IMR-90 (cell line): ENCODE measurements at regions not wholly inside any gene's neighbourhood (a gene's known extent, or its start where the extent isn't known, plus 50 kb on each side); places are given as distances from the start of the nearest gene placed in this dataset.
A peak's percentile ranks its signal among the peaks of the same experiment; 100 is the strongest.

Source experiments
- ATAC-seq: fragments of 200-7000 bp; cut with Tn5 transposase; 2 replicates; pipeline ENCODE4 v1.9.1; 2020; ENCODE audit warnings: low read depth, mild to moderate bottlenecking, moderate library complexity
- BruUV-seq: library from RNA; stranded (reverse); fragments of 400-500 nt; replicated peaks from 2 replicates; lab custom pipeline; 2021; lab: Mats Ljungman, UMichigan
- CTCF ChIA-PET: fragments of 300-600 bp; formaldehyde crosslinking; extraction: SDS; loops from one replicate; lab custom pipeline; 2021; ENCODE audit warnings: antibody characterized with exemption; lab: Yijun Ruan, JAX
- POLR2A ChIA-PET: fragments of 300-600 bp; sonication (Branson Sonifier 250); formaldehyde crosslinking; loops from one replicate; lab custom pipeline; 2022; ENCODE audit warnings: antibody characterized with exemption; ENCODE audit not compliant: unreplicated experiment; lab: Charles Lee
- DNase-seq: peaks from one replicate; pipeline ENCODE4 v3.0.0; 2013
- H2AFZ ChIP-seq: replicated peaks from 2 replicates; pipeline ENCODE3; 2013; ENCODE audit warnings: low read length, mild to moderate bottlenecking; ENCODE audit not compliant: poor library complexity
- H2AK5ac ChIP-seq: 2 replicates; pipeline ENCODE4 v1.6.1; 2013; ENCODE audit warnings: low read depth, low read length, inconsistent platforms
- H2AK9ac ChIP-seq: replicated peaks from 2 replicates; pipeline ENCODE3; 2013; ENCODE audit warnings: mild to moderate bottlenecking, low read depth, low read length, moderate library complexity; ENCODE audit not compliant: poor library complexity
- H2BK120ac ChIP-seq: 2 replicates; pipeline ENCODE4 v1.6.1; 2013; ENCODE audit warnings: low read depth, low read length, inconsistent platforms
- H2BK15ac ChIP-seq: 3 replicates; pipeline ENCODE4 v1.6.1; 2013; ENCODE audit warnings: low read depth, low read length, inconsistent platforms
- H2BK20ac ChIP-seq: 2 replicates; pipeline ENCODE4 v1.6.1; 2013; ENCODE audit warnings: low read depth, mild to moderate bottlenecking, inconsistent platforms, low read length, moderate library complexity
- H2BK5ac ChIP-seq: 2 replicates; pipeline ENCODE4 v1.6.1; 2013; ENCODE audit warnings: mild to moderate bottlenecking, low read depth, low read length, inconsistent platforms; ENCODE audit not compliant: poor library complexity, severe bottlenecking
- H3K14ac ChIP-seq: replicated peaks from 2 replicates; pipeline ENCODE4 v1.6.1; 2013; ENCODE audit warnings: low read depth, low read length, inconsistent platforms
- H3K18ac ChIP-seq: 2 replicates; pipeline ENCODE4 v1.6.1; 2013; ENCODE audit warnings: low read depth, low read length, control low read depth
- H3K23ac ChIP-seq: 2 replicates; pipeline ENCODE4 v1.6.1; 2013; ENCODE audit warnings: low read depth, low read length, inconsistent platforms
- H3K27ac ChIP-seq: 2 replicates; pipeline ENCODE4 v1.5.1; 2013; ENCODE audit warnings: mild to moderate bottlenecking, control low read depth, low read length; ENCODE audit not compliant: insufficient read depth
- H3K27me3 ChIP-seq: 2 replicates; pipeline ENCODE4 v1.6.1; 2013; ENCODE audit warnings: low read length; ENCODE audit not compliant: control insufficient read depth, insufficient read depth
- H3K36me3 ChIP-seq: 2 replicates; pipeline ENCODE4 v1.6.1; 2013; ENCODE audit warnings: low read length, mixed read lengths; ENCODE audit not compliant: control insufficient read depth, insufficient read depth
- H3K4ac ChIP-seq: 2 replicates; pipeline ENCODE4 v1.6.1; 2013; ENCODE audit warnings: low read depth, low read length, inconsistent platforms
- H3K4me1 ChIP-seq: 2 replicates; pipeline ENCODE4 v1.6.1; 2013; ENCODE audit warnings: low read length, mixed read lengths; ENCODE audit not compliant: control insufficient read depth, insufficient read depth
- H3K4me2 ChIP-seq: 2 replicates; pipeline ENCODE4 v1.6.1; 2013; ENCODE audit warnings: low read depth, mild to moderate bottlenecking, control low read depth, low read length, moderate library complexity
- H3K4me3 ChIP-seq: 2 replicates; pipeline ENCODE4 v1.5.1; 2013; ENCODE audit warnings: low read depth, mild to moderate bottlenecking, control low read depth, low read length, moderate library complexity; ENCODE audit not compliant: insufficient read depth
- H3K56ac ChIP-seq: 2 replicates; pipeline ENCODE4 v1.6.1; 2013; ENCODE audit warnings: low read length, inconsistent platforms; ENCODE audit not compliant: insufficient read depth; ENCODE audit errors: extremely low read depth
- H3K79me1 ChIP-seq, 2 experiments: 2 replicates each; pipeline ENCODE4 v1.6.1; 2013; ENCODE audit warnings: low read length in 2 of 2, inconsistent platforms in 1 of 2, low read depth in 1 of 2
- H3K9ac ChIP-seq: 2 replicates; pipeline ENCODE4 v1.6.1; 2013; ENCODE audit warnings: low read depth, low read length, control low read depth
- H3K9me1 ChIP-seq: 2 replicates; pipeline ENCODE4 v1.6.1; 2013; ENCODE audit warnings: low read length, inconsistent platforms; ENCODE audit not compliant: insufficient read depth
- H3K9me3 ChIP-seq: 2 replicates; pipeline ENCODE4 v1.6.1; 2013; ENCODE audit warnings: low read length; ENCODE audit not compliant: control insufficient read depth, insufficient read depth
- H4K20me1 ChIP-seq: 2 replicates; pipeline ENCODE4 v1.6.1; 2013; ENCODE audit warnings: low read length, inconsistent platforms; ENCODE audit not compliant: insufficient read depth
- H4K5ac ChIP-seq: 2 replicates; pipeline ENCODE4 v1.6.1; 2013; ENCODE audit warnings: mild to moderate bottlenecking, low read depth, low read length, control low read depth
- H4K8ac ChIP-seq, 2 experiments: 2 replicates each; pipeline ENCODE4 v1.6.1; 2013; ENCODE audit warnings: low read depth in 2 of 2, low read length in 2 of 2, control low read depth in 1 of 2, inconsistent platforms in 1 of 2
- H4K91ac ChIP-seq: 2 replicates; pipeline ENCODE4 v1.6.1; 2013; ENCODE audit warnings: low read depth, low read length, inconsistent platforms; ENCODE audit not compliant: insufficient read depth
- BHLHE40 ChIP-seq: fragments of 150-350 bp; IDR thresholded peaks from 2 replicates; pipeline ENCODE4 v1.6.1; 2016; ENCODE audit warnings: mild to moderate bottlenecking, low read depth, low read length
- CEBPB ChIP-seq: IDR thresholded peaks from 2 replicates; pipeline ENCODE4 v1.6.1; 2012; ENCODE audit warnings: low read depth, low read length, improper control_type of control experiment
- FOS ChIP-seq: fragments of 150-350 bp; IDR thresholded peaks from 2 replicates; pipeline ENCODE4 v1.6.1; 2016; ENCODE audit warnings: low read depth, low read length
- MAFK ChIP-seq: IDR thresholded peaks from 2 replicates; pipeline ENCODE4 v1.6.1; 2012; ENCODE audit warnings: low read depth, low read length, improper control_type of control experiment
- NFE2L2 ChIP-seq: fragments of 150-350 bp; IDR thresholded peaks from 2 replicates; pipeline ENCODE4 v1.6.1; 2016; ENCODE audit warnings: low read depth, mild to moderate bottlenecking, low read length
- RAD21 ChIP-seq: IDR thresholded peaks from 2 replicates; pipeline ENCODE4 v1.6.1; 2012; ENCODE audit warnings: low read length, improper control_type of control experiment
- WGBS, 2 experiments: methylation state at CpG; one replicate each; pipeline versions ENCODE4 v1.1.5 to v1.1.7; 2013; ENCODE audit warnings: missing lambda C conversion rate in 2 of 2; ENCODE audit not compliant: insufficient read length in 1 of 2; ENCODE audit errors: extremely low coverage in 2 of 2; 5-methylcytosine and 5-hydroxymethylcytosine counted together
- dilution Hi-C: fragments of 300-500 bp; cut with HindIII; formaldehyde crosslinking; loops from one replicate; pipeline ENCODE4 v1.14.3; 2018; ENCODE audit warnings: low sequenced_read_pairs; ENCODE audit not compliant: unreplicated experiment
- in situ Hi-C: fragments of 300-500 bp; cut with MboI; formaldehyde crosslinking; loops from 3 replicates; pipeline ENCODE4 v1.14.3; 2019; ENCODE audit warnings: low sequenced_read_pairs, inconsistent platforms, mixed read lengths
- intact Hi-C: fragments of 100-400 bp; cut with micrococcal nuclease; formaldehyde crosslinking; loops from 2 replicates; pipeline ENCODE4 v1.10.0; 2022

- ChIA-PET CTCF (no interaction called here), POLR2A (no interaction called here)
- Histone ChIP-seq H2BK5ac (no peak overlapping the region), H2BK120ac (no peak overlapping the region), H3K56ac (no peak overlapping the region), H4K5ac (no peak overlapping the region), H3K4me1 (no peaks in the 10 kb centered on the region), H2AK5ac (no peak overlapping the region), H4K8ac (no peak overlapping the region), H3K18ac (no peak overlapping the region), H3K23ac (no peak overlapping the region), H4K20me1 (no peaks in the 10 kb centered on the region), H3K9me3 (no peaks in the 10 kb centered on the region; the same call in 1 of the 2 replicates), H3K79me1 (no peaks in the 10 kb centered on the region), H3K36me3 (no peaks in the 10 kb centered on the region), H2BK15ac (no peak overlapping the region), H3K4me3 (no peak overlapping the region), H3K4ac (no peak overlapping the region), H3K27me3 (no peaks in the 10 kb centered on the region), H3K9ac (no peak overlapping the region), H3K27ac (no peak overlapping the region), H3K9me1 (no peaks in the 10 kb centered on the region), H2AFZ (no peak overlapping the region), H3K14ac (no peak overlapping the region), H3K4me2 (no peak overlapping the region), H4K91ac (no peak overlapping the region), H2AK9ac (no peak overlapping the region), H2BK20ac (no peak overlapping the region)
- DNase-seq (no peak), ATAC-seq (no peak)
- BruUV-seq: no TSS peak
- in situ Hi-C loops (no loop called here), dilution Hi-C loops (no loop called here), intact Hi-C loops (no loop called here)
- no peak for TF ChIP-seq RAD21
- 0 out of 2 replicates have a peak, but pooled peaks have one; percentile 6 for TF ChIP-seq NFE2L2
- TF ChIP-seq FOS: peak; percentile 58; the same call in 1 of the 2 replicates
- no peak for TF ChIP-seq BHLHE40
- TF ChIP-seq MAFK: peak; percentile 24; the same call in 1 of the 2 replicates
- TF ChIP-seq CEBPB: no peak
- WGBS, 2 experiments: no CpG with 5 or more reads among the region's 1 CpG
These were observed 77.2 kb downstream of the MRPS30 start for GRCh38 chr5:44885903-44886302.
